ENCODE measurements at regions not wholly inside any gene's neighbourhood (a gene's known extent, or its start where the extent isn't known, plus 50 kb on each side); places are given as distances from the start of the nearest gene placed in this dataset.

- ChIA-PET CTCF (no interaction called here), POLR2A (no interaction called here)
- no peak overlapping the region for H3K4me3 Mint-ChIP-seq (ENCODE audit: unreplicated experiment)
- TF ChIP-seq CTCF (IDR thresholded peaks at IDR 0.05; ENCODE audit: unreplicated experiment) = no peak
- no peaks in the 10 kb centered on the region for H3K36me3 Mint-ChIP-seq (ENCODE audit: insufficient read depth, unreplicated experiment)
- BruUV-seq (replicated peaks) = no TSS peak
- no peaks in the 10 kb centered on the region for H3K9me3 Mint-ChIP-seq (ENCODE audit: unreplicated experiment)
- H3K27ac Mint-ChIP-seq (ENCODE audit: low read depth, unreplicated experiment) = no peak overlapping the region
- H3K27me3 Mint-ChIP-seq (ENCODE audit: insufficient read depth, unreplicated experiment) = peaks cover 21% of the 10 kb centered on the region
- no peak for DNase-seq (ENCODE audit: unreplicated experiment)
- H3K4me1 Mint-ChIP-seq (ENCODE audit: insufficient read depth, unreplicated experiment) = no peaks in the 10 kb centered on the region
- intact Hi-C loops (cut with micrococcal nuclease) = no loop called here
Measured at GRCh38 chr11:43994196-43994595, 51.8 kb downstream of the C11orf96 start.

GRCh38 chr11:43996318-43996717, 51.5 kb upstream of the ACCSL start:
- Mint-ChIP-seq H3K9me3 (ENCODE audit: unreplicated experiment) (no peaks in the 10 kb centered on the region), H3K36me3 (ENCODE audit: insufficient read depth, unreplicated experiment) (no peaks in the 10 kb centered on the region), H3K27ac (ENCODE audit: low read depth, unreplicated experiment) (no peak overlapping the region), H3K27me3 (ENCODE audit: insufficient read depth, unreplicated experiment) (peaks cover 34% of the 10 kb centered on the region), H3K4me1 (ENCODE audit: insufficient read depth, unreplicated experiment) (no peaks in the 10 kb centered on the region), H3K4me3 (ENCODE audit: unreplicated experiment) (no peak overlapping the region)
- CTCF ChIA-PET = no interaction called here
- no peak for TF ChIP-seq CTCF (IDR thresholded peaks at IDR 0.05; ENCODE audit: unreplicated experiment)
- POLR2A ChIA-PET = no interaction called here
- no TSS peak for BruUV-seq (replicated peaks)
- intact Hi-C loops (cut with micrococcal nuclease) = no loop called here
- DNase-seq (ENCODE audit: unreplicated experiment) = no peak

- no peak overlapping the region for H3K4me3 Mint-ChIP-seq (ENCODE audit: unreplicated experiment)
- POLR2A ChIA-PET = no interaction called here
- intact Hi-C loops (cut with micrococcal nuclease) = no loop called here
Measured at GRCh38 chr11:43997022-43997660, 50.6 kb upstream of the ACCSL start.

More at GRCh38 chr11:43997022-43997660, 50.6 kb upstream of the ACCSL start:
- no TSS peak for BruUV-seq (replicated peaks)
- no peak for DNase-seq (ENCODE audit: unreplicated experiment)
- TF ChIP-seq CTCF (IDR thresholded peaks at IDR 0.05; ENCODE audit: unreplicated experiment) = no peak
- Mint-ChIP-seq H3K27ac (ENCODE audit: low read depth, unreplicated experiment) (no peak overlapping the region), H3K36me3 (ENCODE audit: insufficient read depth, unreplicated experiment) (no peaks in the 10 kb centered on the region), H3K9me3 (ENCODE audit: unreplicated experiment) (no peaks in the 10 kb centered on the region), H3K27me3 (ENCODE audit: insufficient read depth, unreplicated experiment) (peaks cover 39% of the 10 kb centered on the region), H3K4me1 (ENCODE audit: insufficient read depth, unreplicated experiment) (no peaks in the 10 kb centered on the region)
- CTCF ChIA-PET = interaction anchor here (0.5 to 0.7 kb wide), 5 partner anchors 30 to 216 kb away, joined by 3 read pairs; no protein-coding TSS in a partner anchor
